ENCODE measurements at regions not wholly inside any gene's neighbourhood (a gene's known extent, or its start where the extent isn't known, plus 50 kb on each side); places are given as distances from the start of the nearest gene placed in this dataset.

DNA sequence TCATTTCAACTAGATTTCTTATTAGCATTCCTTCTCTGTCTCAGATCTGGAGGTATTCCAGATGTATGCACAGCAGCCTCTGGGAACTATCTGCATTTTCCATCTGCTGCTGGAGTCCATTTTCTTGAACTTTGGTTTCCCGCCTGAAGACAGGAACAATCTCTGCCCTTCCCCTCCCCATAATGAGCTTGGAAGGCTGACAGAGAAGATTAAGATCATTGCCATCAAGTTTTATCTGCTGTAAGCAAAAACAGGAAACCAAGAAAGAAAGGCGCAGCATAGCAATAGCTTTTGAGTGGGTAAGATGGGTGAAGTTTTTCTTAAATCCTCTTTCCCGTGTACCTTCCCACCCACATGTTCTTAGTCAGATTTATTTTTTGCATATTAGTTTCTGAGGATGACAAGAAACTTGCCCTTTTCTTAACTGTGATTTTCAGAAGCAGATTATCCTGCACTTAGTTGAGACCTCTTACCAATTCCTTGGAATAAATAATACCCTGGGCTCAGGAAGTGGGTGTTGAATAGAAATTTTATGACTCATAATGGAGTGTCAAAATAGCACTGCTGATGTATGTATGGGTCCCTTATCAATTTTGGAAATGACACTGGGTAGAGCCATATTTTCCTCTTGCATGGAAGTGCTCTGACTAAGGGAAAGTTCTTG is 78.3 kb downstream of the CT47B1 start:
- TF ChIP-seq CTCF (conservative IDR thresholded peaks at IDR 0.05 in 1 of 2, IDR thresholded peaks at IDR 0.05 in 1 of 2; ENCODE audit: low read depth in 1 of 2, low read length in 2 of 2), result no peak
- TF ChIP-seq EZH2 (IDR thresholded peaks at IDR 0.05; ENCODE audit: low read length, missing control alignments), result no peak
